GM06990 (cell line): ENCODE measurements at regions not wholly inside any gene's neighbourhood (a gene's known extent, or its start where the extent isn't known, plus 50 kb on each side); places are given as distances from the start of the nearest gene placed in this dataset.

ENCODE experiments used
- DNase-seq: peaks from one replicate; pipeline ENCODE4 v3.0.0-alpha.2; 2011; ENCODE audit not compliant: insufficient read length; ENCODE audit errors: extremely low read depth
- H3K27me3 ChIP-seq: replicated peaks from 2 replicates; pipeline ENCODE4 v1.6.0; 2011; ENCODE audit warnings: low read length; ENCODE audit not compliant: control insufficient read depth, insufficient read depth
- H3K36me3 ChIP-seq: 2 replicates; pipeline ENCODE4 v1.5.1; 2011; ENCODE audit warnings: low read length; ENCODE audit not compliant: control insufficient read depth, insufficient read depth
- H3K4me3 ChIP-seq: replicated peaks from 2 replicates; pipeline ENCODE4 v1.5.1; 2011; ENCODE audit warnings: low read depth, mild to moderate bottlenecking, control low read depth, low read length
- TF ChIP-seq, protein P1 (sequence below): IDR thresholded peaks from 2 replicates; pipeline ENCODE4 v1.5.1; 2011; ENCODE audit warnings: low read length, control low read depth, mild to moderate bottlenecking, inconsistent platforms; ENCODE audit not compliant: insufficient read depth, poor library complexity, severe bottlenecking

DNA sequence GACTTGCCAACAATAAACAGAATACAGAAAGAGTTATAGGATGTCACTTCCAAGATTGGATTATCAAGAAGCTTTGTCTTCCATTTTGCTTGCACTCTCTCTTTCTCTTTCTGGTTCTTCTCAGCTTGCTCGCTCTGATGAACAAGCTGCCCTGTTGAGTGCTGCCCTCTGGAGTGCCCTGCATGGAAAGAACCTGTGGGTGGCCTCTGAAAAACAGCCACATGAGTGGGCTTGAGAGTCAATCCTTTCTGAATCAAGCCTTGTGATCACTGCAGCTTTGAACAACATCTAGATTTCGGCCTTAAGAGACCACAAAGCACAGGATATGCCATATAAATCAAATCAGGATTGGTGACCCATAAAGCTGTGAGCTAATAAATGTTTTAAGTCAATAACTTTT lies 185.1 kb downstream of the KIF2B start:
- no peak for DNase-seq
- TF ChIP-seq, protein P1, sequence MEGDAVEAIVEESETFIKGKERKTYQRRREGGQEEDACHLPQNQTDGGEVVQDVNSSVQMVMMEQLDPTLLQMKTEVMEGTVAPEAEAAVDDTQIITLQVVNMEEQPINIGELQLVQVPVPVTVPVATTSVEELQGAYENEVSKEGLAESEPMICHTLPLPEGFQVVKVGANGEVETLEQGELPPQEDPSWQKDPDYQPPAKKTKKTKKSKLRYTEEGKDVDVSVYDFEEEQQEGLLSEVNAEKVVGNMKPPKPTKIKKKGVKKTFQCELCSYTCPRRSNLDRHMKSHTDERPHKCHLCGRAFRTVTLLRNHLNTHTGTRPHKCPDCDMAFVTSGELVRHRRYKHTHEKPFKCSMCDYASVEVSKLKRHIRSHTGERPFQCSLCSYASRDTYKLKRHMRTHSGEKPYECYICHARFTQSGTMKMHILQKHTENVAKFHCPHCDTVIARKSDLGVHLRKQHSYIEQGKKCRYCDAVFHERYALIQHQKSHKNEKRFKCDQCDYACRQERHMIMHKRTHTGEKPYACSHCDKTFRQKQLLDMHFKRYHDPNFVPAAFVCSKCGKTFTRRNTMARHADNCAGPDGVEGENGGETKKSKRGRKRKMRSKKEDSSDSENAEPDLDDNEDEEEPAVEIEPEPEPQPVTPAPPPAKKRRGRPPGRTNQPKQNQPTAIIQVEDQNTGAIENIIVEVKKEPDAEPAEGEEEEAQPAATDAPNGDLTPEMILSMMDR = no peak
- Histone ChIP-seq H3K36me3 (no peaks in the 10 kb centered on the region), H3K27me3 (no peaks in the 10 kb centered on the region), H3K4me3 (no peak overlapping the region)

- DNase-seq = no peak
- Histone ChIP-seq H3K27me3 (no peaks in the 10 kb centered on the region), H3K36me3 (no peaks in the 10 kb centered on the region), H3K4me3 (no peak overlapping the region)
- TF ChIP-seq, protein P1 = no peak
Measured at GRCh38 chr17:54009502-54009901, 186.8 kb downstream of the KIF2B start.

- TF ChIP-seq, protein P1 = no peak
- no peak overlapping the region for H3K4me3 ChIP-seq
- H3K36me3 ChIP-seq = no peaks in the 10 kb centered on the region
- DNase-seq = no peak
- no peaks in the 10 kb centered on the region for H3K27me3 ChIP-seq
Measured at GRCh38 chr17:54013072-54013471, 190.3 kb downstream of the KIF2B start.

DNA sequence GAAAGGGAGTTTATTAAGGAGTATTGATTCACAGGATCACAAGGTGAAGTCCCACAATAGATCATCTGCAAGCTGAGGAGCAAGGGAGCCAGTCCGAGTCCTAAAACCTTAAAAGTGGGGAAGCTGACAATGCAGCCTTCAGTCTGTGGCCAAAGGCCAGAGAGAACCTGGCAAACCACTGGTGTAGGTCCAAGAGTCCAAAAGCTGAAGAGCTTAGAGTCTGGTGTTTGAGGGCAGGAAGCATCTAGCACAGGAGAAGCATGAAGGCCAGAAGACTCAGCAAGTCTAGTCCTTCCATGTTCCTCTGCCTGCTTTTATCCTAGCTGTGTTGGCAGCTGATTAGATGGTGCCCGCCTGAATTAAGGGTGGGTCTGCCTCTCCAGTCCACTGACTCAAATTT lies 193.0 kb downstream of the KIF2B start:
- Histone ChIP-seq H3K36me3 (no peaks in the 10 kb centered on the region), H3K4me3 (no peak overlapping the region), H3K27me3 (no peaks in the 10 kb centered on the region)
- no peak for DNase-seq
- TF ChIP-seq, protein P1 = no peak

DNA sequence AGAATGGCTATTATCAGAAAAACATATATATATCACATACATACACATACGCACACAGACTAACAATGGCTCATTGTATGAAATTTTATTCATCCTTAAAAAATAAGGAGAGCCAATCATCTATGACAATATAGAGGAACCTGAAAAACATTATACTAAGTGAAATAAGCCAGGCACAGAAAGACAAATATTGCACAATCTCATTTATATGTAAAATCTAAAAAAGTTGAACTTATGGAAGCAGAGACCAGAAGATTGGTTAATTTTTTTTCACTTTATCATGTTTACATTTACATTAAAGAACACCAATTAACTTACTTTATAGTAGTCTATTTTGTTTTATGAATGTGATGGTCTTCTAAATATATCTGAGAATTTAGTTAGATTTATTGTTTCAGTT lies 198.7 kb downstream of the KIF2B start:
- no peak overlapping the region for H3K4me3 ChIP-seq
- DNase-seq = no peak
- H3K36me3 ChIP-seq = no peaks in the 10 kb centered on the region
- H3K27me3 ChIP-seq = no peaks in the 10 kb centered on the region
- TF ChIP-seq, protein P1 = no peak

- no peaks in the 10 kb centered on the region for H3K27me3 ChIP-seq
- H3K4me3 ChIP-seq = no peak overlapping the region
- H3K36me3 ChIP-seq = no peaks in the 10 kb centered on the region
- TF ChIP-seq, protein P1 = no peak
- no peak for DNase-seq
Measured at GRCh38 chr17:54028986-54029580, 206.4 kb downstream of the KIF2B start.
